ENCODE measurements at regions not wholly inside any gene's neighbourhood (a gene's known extent, or its start where the extent isn't known, plus 50 kb on each side); places are given as distances from the start of the nearest gene placed in this dataset.

- TF ChIP-seq FOXM1 (IDR thresholded peaks at IDR 0.05; ENCODE audit: borderline replicate concordance) (no peak), FOXA1 (IDR thresholded peaks at IDR 0.05) (no peak), SP1 (IDR thresholded peaks at IDR 0.05) (no peak), SUZ12 (IDR thresholded peaks at IDR 0.05) (no peak)
These were observed 122.1 kb upstream of the CEP162 start for GRCh38 chr6:84349542-84349941.

Data from HEK293T (cell line).